ENCODE measurements at regions not wholly inside any gene's neighbourhood (a gene's known extent, or its start where the extent isn't known, plus 50 kb on each side); places are given as distances from the start of the nearest gene placed in this dataset.

GRCh38 chr21:38148046-38148445 is 108.7 kb upstream of the KCNJ15 start:
- no peak for TF ChIP-seq CTCF (conservative IDR thresholded peaks at IDR 0.05; ENCODE audit: low read depth, low read length)
- TF ChIP-seq EZH2 (IDR thresholded peaks at IDR 0.05; ENCODE audit: borderline replicate concordance, low read depth, low read length, poor library complexity, severe bottlenecking) = no peak

All from A673 (cell line).